Aorta (tissue), 5 donors: ENCODE measurements at regions not wholly inside any gene's neighbourhood (a gene's known extent, or its start where the extent isn't known, plus 50 kb on each side); places are given as distances from the start of the nearest gene placed in this dataset.
"Not testable (repeated sequence)": the region's sequence is repeated elsewhere in the genome, so short reads cannot be mapped to it uniquely, and the experiment has no call there.

Experiments
- ATAC-seq: fragments of 200-7000 bp; cut with Tn5 transposase; one replicate; pipeline ENCODE4 v1.9.1; 2022; ENCODE audit warnings: moderate library complexity; ENCODE audit not compliant: low FRiP score
- DNase-seq, 2 donors: peaks; one replicate each; pipeline ENCODE4 v3.0.0-alpha.2; 2020
- H3K27ac ChIP-seq, 2 donors: one replicate each; pipeline ENCODE4 v1.5.1; 2013; ENCODE audit warnings: low read length in 2 of 2, mild to moderate bottlenecking in 2 of 2, moderate library complexity in 2 of 2, control low read depth in 1 of 2, inconsistent platforms in 1 of 2, low read depth in 1 of 2
- H3K27me3 ChIP-seq, 2 donors: one replicate each; pipeline ENCODE4 v1.6.1; 2013; ENCODE audit warnings: control low read depth in 1 of 2, low read length in 1 of 2, mild to moderate bottlenecking in 1 of 2, moderate library complexity in 1 of 2; ENCODE audit not compliant: insufficient read depth in 2 of 2, control insufficient read depth in 1 of 2
- H3K36me3 ChIP-seq, 2 donors: one replicate each; pipeline ENCODE4 v1.6.1; 2013; ENCODE audit warnings: control low read depth in 1 of 2, low read length in 1 of 2, mild to moderate bottlenecking in 1 of 2; ENCODE audit not compliant: insufficient read depth in 2 of 2, control insufficient read depth in 1 of 2
- H3K4me1 ChIP-seq, 2 donors: one replicate each; pipeline ENCODE4 v1.6.1; 2013; ENCODE audit warnings: low read length in 2 of 2, control low read depth in 1 of 2, mild to moderate bottlenecking in 1 of 2, moderate library complexity in 1 of 2; ENCODE audit not compliant: insufficient read depth in 2 of 2, control insufficient read depth in 1 of 2
- H3K4me3 ChIP-seq, 2 donors: one replicate each; pipeline ENCODE4 v1.5.1; 2013; ENCODE audit warnings: low read length in 2 of 2, control low read depth in 1 of 2, mild to moderate bottlenecking in 1 of 2
- H3K9me3 ChIP-seq: one replicate; pipeline ENCODE4 v1.6.1; 2013; ENCODE audit warnings: mild to moderate bottlenecking, low read length; ENCODE audit not compliant: control insufficient read depth
- WGBS, 2 donors: extraction: QIAGEN DNeasy Blood & Tissue Kit; methylation state at CpG; one replicate each; pipeline ENCODE4 v1.1.7; 2013; 5-methylcytosine and 5-hydroxymethylcytosine counted together
- intact Hi-C, 2 donors: fragments of 100-400 bp; cut with DNase I; formaldehyde crosslinking; loops; one replicate each; pipeline versions ENCODE4 v1.14.2 to v1.15.0; 2022
- donor health status: healthy with polysubstance abuse.
- donor health status: Bipolar disorder and iron deficiency.
- donor health status: DM: no; HTN: no; CAD: no.
- donor health status: DM: no; HTN: no; CAD: no.
- donor health status: DM: yes; HTN: yes; CAD: no.

DNA sequence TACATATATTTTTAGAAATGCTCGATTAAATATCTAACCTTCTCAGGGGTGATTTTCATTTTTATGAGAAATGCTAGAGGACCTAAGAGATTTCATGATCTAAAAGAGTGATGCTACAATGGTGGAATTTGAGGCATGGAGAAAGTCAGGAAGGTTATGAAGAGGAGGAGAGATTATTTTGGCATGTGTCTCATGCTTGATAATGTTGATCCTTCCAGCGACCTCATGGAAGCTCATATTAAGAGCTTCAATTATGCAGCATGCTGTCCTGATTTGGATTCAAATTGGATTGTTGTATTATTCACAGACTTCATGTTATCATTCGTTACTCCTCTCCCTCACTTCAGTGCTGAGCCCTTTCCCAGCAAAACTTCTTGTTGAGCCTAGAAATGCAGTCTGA, 112.5 kb downstream of the RAP2B start:
- 73 to 75% methylated on average over 3 of the region's 3 CpGs for WGBS, 2 donors
- no peaks in the 10 kb centered on the region for H3K27me3 ChIP-seq
- no peak overlapping the region for H3K27ac ChIP-seq
- H3K4me3 ChIP-seq = no peak overlapping the region
- H3K36me3 ChIP-seq = no peaks in the 10 kb centered on the region
- DNase-seq (no peak), ATAC-seq (no peak)
- intact Hi-C loops = no loop called here
- H3K9me3 ChIP-seq = no peaks in the 10 kb centered on the region
- no peaks in the 10 kb centered on the region for H3K4me1 ChIP-seq

DNA sequence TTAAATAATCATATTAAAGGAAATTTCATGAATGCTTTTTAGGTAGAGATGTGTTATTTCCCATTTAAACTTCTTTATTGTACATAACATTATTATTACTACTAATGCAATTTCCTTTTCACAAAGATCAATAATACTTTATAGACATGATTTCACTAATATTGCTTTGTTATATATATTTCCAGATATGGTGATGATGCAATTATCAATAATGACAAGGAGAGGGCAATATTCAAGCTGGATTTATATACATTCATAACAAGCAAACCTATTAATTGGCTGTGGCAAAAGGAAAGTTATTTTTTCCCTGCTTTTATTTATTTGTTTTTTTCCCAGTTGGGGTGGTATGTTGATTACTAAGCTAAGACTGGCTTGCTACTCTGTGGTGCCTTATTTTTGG, 113.5 kb downstream of the RAP2B start:
- DNase-seq (no peak), ATAC-seq (no peak)
- no peak overlapping the region for H3K27ac ChIP-seq
- H3K27me3 ChIP-seq = no peaks in the 10 kb centered on the region
- H3K36me3 ChIP-seq = no peaks in the 10 kb centered on the region
- no peak overlapping the region for H3K4me3 ChIP-seq
- no peaks in the 10 kb centered on the region for H3K9me3 ChIP-seq
- intact Hi-C loops = no loop called here
- no peaks in the 10 kb centered on the region for H3K4me1 ChIP-seq

DNA sequence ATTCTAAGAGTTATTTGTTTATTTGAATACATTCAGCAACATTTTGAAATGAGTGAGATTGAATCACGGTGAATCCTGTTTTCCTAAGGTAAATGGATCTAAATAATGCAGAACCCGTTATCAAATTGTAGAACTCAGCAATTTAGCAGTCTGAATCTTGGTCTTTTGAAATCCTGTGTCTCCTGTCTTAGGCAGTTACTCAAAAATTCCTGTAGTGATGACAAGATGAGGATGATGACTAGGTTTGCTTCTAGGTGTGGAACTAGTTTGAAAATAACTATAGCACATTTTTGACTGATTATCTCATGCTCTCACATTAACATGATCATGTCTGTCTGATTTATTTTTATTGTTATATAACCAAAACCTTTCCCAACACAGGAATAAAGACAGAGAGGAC, 115.0 kb downstream of the RAP2B start:
- no peaks in the 10 kb centered on the region for H3K27me3 ChIP-seq
- H3K4me1 ChIP-seq = no peaks in the 10 kb centered on the region
- H3K27ac ChIP-seq = no peak overlapping the region
- H3K36me3 ChIP-seq = no peaks in the 10 kb centered on the region
- H3K9me3 ChIP-seq = no peaks in the 10 kb centered on the region
- no peak for ATAC-seq
- no peak for DNase-seq
- H3K4me3 ChIP-seq = no peak overlapping the region
- intact Hi-C loops = no loop called here
- 81 to 86% methylated on average over 2 of the region's 2 CpGs for WGBS, 2 donors

DNA sequence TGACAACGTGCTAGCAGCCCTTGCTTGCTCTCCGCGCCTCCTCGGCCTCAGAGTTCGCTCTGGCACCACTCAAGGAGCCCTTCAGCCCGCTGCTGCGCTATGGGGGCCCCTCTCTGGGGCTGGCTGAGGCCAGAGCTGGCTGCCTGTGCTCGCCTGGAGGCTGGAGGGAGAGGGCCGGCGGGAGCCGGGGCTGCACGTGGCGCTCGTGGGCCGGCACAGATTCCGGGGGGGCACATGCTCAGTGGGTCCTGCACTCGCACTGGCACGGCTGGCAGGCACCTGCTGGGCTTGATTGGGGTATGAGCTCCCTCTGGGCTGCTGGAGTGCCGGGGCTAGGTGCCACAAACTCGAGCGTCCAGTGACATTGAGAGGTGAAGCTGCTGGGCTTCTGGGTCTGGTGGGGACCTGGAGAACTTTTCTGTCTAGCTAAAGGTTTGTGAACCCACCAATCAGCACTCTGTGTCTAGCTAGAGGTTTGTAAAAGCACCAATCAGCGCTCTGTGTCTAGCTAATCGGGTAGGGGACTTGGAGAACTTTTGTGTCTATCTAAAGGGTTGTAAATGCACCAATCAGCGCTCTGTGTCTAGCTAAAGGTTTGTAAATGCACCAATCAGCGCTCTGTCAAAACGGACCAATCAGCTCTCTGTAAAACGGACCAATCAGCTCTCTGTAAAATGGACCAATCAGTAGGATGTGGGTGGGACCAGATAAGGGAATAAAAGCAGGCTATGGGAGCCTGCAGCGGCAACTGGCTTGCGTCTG, 119.4 kb downstream of the RAP2B start:
- H3K4me3 ChIP-seq, DNase-seq, H3K9me3 ChIP-seq, ATAC-seq, H3K27ac ChIP-seq, H3K36me3 ChIP-seq, H3K4me1 ChIP-seq, H3K27me3 ChIP-seq: not testable (repeated sequence)
- 92 to 93% methylated on average over 29 of the region's 29 CpGs for WGBS, 2 donors
- intact Hi-C loops = loop anchor here in 1 of 2 donors (10.0 kb wide), 1 partner anchor 237 kb away; no protein-coding TSS in a partner anchor

DNA sequence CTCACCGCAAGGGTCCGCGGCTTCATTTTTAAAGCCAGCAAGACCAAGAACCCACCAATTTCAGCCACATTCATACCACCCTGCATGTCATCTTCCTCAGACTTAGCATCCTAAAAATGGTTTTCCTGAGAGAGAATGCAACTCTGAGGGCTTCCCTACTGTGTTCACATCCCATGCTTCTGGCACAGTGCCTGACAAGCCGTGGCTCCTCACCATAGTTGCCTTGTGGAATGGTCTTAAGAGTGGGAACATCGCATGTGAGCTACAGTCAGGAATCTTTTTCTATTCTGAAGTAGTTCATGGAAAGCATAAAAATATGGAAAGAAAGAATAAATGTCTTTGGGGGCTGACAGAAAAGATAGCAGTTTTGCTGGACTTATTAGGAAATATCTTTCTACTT, 120.3 kb downstream of the RAP2B start:
- ATAC-seq (no peak), DNase-seq (no peak)
- Histone ChIP-seq H3K27ac (no peak overlapping the region), H3K36me3 (no peaks in the 10 kb centered on the region), H3K9me3 (no peaks in the 10 kb centered on the region), H3K4me3 (no peak overlapping the region), H3K27me3 (no peaks in the 10 kb centered on the region), H3K4me1 (no peaks in the 10 kb centered on the region)
- 89 to 90% methylated on average over 5 of the region's 5 CpGs for WGBS, 2 donors
- intact Hi-C loops = loop anchor here in 1 of 2 donors (10.0 kb wide), 1 partner anchor 238 kb away; no protein-coding TSS in a partner anchor

DNA sequence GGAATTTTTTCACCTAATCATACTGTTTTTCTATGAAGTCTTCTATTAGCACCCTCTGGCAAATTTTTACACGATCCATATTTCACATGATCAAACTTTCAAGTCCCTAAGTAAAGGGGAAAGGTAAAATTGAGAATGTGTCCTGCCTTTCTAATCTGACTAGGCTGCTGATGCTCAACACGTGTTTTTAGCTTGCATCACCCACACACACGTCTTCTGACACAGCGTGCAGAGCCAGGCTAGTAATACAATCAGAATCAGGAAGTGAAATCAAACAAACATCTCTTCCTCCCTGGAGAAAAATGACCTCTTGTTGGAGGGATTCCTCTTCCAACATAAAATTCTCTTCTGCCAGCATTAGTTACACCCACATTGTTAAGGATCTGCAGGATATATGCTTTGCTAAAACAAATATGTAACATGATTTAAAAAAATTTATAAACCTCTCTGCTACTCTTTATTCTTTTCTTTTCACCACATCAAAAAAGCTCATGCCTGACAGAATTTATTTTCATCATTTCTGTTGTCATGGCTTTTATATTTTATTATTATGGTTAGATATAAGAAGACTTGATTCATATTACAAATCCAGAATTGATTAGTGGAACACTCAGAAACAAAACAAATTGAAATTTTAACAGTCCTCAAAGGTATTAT, 122.4 kb downstream of the RAP2B start:
- Histone ChIP-seq H3K9me3 (no peaks in the 10 kb centered on the region), H3K27ac (no peak overlapping the region), H3K4me3 (no peak overlapping the region), H3K4me1 (no peaks in the 10 kb centered on the region), H3K36me3 (no peaks in the 10 kb centered on the region), H3K27me3 (no peaks in the 10 kb centered on the region)
- WGBS, 2 donors = 17 to 18% methylated on average over 4 of the region's 4 CpGs
- peak in 1 of 2 donors; percentile 84 for DNase-seq
- intact Hi-C loops = loop anchor here in 1 of 2 donors (10.0 kb wide), 1 partner anchor 240 kb away; no protein-coding TSS in a partner anchor
- peak; percentile 88 for ATAC-seq

DNA sequence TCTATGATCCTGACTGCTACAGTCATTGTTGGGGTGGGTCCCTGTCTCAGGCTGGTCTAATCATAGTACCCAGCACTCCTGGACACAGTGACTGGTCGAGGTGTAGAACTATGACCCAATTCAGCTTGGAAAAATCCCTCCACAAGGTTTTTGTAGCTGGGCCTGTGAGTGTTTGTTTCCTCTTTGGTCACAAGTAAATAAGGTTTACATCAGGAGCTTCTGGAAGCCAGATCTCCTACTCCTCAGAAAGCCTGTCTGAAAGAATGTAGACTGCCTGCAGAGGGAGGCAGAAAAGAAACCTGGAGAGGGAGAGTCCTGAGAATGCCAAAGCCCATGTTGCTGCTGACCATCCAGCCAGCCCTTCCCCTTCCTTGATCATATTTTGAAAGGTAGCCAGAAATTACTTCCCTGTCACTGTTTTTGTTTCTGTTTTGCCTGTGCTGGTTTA, 123.2 kb downstream of the RAP2B start:
- 50 to 67% methylated on average over 1 of the region's 1 CpG for WGBS, 2 donors

DNA sequence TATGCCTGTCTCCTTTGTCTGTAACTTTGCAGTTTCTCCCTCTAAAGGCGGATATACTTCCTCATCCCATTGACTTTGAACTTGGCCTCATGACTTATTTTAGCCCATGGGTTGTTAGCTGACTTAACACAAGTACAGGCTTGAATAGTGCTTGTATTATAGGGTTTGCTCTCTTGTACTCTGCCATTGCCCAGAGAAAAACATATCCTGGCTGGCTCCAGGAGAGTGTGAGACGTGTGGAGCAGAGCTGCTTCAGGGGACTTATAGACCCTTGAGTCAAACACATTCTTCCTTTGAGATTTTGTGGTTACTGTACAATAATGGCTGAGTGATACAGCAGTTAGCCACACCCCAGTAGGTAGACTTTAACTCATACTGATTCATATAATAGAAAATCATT, 124.0 kb downstream of the RAP2B start:
- ATAC-seq (no peak), DNase-seq (no peak)
- no peak overlapping the region for H3K27ac ChIP-seq
- H3K9me3 ChIP-seq = no peaks in the 10 kb centered on the region
- no peaks in the 10 kb centered on the region for H3K27me3 ChIP-seq
- 90 to 93% methylated on average over 2 of the region's 2 CpGs for whole genome bisulfite sequencing, 2 donors
- no peaks in the 10 kb centered on the region for H3K36me3 ChIP-seq
- H3K4me3 ChIP-seq = no peak overlapping the region
- intact Hi-C loops = loop anchor here in 1 of 2 donors (5.0 to 10.0 kb wide), 2 partner anchors 124 to 241 kb away; partner anchors contain the start of gene RAP2B
- H3K4me1 ChIP-seq = no peaks in the 10 kb centered on the region

More for the DNA sequence above, 123.2 kb downstream of the RAP2B start:
- intact Hi-C loops = loop anchor here in 1 of 2 donors (5.0 to 10.0 kb wide), 2 partner anchors 123 to 240 kb away; partner anchors contain the start of gene RAP2B
- Histone ChIP-seq H3K4me1 (no peaks in the 10 kb centered on the region), H3K27me3 (no peaks in the 10 kb centered on the region), H3K9me3 (no peaks in the 10 kb centered on the region), H3K36me3 (no peaks in the 10 kb centered on the region), H3K27ac (peak overlapping the region in 1 of 2 donors; percentile 8), H3K4me3 (no peak overlapping the region)
- peak; percentile 64 for ATAC-seq
- no peak for DNase-seq
